Stimulated activated CD4-positive, alpha-beta T cell treated with anti-CD3 and anti-CD28 coated beads, Interleukin-4, amount 100 ng/mL, for 24 hours (primary cell): ENCODE measurements at regions not wholly inside any gene's neighbourhood (a gene's known extent, or its start where the extent isn't known, plus 50 kb on each side); places are given as distances from the start of the nearest gene placed in this dataset.

ENCODE experiments used
- DNase-seq: peaks from one replicate; pipeline ENCODE4 v3.0.0-alpha.2; 2020

DNA sequence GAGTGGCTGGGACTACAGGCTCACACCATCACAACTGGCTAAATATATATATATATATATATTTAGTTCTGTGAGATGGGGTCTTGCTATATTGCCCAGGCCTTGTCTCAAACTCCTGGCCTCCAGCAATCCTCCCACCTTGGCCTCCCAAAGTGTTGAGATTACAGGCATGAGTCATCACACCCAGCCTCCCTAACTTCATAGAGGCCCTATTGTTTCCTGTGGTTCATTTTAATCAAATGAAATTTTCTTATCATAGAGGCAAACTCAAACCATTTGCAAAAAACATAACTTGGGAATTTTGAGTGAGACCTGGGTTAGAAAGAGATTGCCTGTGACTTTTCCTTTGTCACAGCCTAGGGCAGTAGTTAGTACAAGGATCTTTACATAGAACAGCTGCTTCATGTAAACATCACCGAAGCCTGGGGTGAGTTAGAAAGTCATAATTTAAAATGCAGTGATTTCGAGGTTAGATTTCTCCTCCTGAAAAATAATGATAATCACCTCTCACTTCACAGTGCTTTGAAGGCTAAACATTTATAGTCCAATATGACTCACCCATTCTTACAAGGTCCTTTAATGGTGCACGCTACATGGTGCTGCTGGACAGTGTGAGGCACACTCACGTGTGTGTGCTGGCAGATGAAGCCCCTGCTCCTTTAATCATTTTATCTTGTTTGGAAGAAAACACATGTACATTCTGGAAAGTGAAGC is 188.9 kb downstream of the RHOU start:
- no peak for DNase-seq

DNA sequence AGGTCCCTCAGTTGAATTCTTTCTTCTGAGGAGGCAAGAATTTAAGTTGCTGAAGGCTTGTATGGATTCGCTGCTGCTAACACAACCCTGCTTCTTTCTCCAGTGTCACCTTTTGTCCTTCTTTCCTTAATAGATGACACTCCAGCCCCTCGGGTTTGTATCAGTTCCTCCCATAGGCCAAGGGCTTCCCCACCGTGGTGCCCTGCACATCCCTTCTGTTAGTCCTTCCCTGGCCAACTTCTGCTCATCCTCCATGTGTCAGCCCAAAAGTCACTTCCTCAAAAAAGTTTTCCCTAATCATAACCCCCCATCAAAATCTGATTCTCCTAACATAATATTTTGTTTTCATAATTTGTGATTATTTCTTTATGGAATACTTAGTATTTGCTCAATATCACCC is 190.4 kb downstream of the RHOU start:
- no peak for DNase-seq

DNA sequence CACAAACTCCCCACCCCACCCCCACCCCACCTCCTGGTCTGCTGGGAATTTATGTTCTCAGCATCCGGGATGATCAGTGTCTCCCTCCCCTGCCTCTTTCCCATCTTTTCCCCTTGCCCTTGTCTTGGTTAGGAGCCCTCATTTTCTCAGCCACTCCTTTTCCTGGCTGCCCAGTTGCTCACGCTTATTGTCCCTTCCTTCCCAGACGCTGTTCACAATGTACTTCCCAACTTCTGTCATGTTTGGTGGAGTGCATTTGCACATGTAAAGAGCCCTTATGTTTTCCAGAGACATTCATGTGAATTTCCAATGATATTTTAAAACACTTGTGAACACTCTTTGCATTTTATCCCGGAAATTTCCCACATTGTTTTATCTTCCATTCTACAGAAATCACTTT is 192.1 kb downstream of the RHOU start:
- no peak for DNase-seq

DNA sequence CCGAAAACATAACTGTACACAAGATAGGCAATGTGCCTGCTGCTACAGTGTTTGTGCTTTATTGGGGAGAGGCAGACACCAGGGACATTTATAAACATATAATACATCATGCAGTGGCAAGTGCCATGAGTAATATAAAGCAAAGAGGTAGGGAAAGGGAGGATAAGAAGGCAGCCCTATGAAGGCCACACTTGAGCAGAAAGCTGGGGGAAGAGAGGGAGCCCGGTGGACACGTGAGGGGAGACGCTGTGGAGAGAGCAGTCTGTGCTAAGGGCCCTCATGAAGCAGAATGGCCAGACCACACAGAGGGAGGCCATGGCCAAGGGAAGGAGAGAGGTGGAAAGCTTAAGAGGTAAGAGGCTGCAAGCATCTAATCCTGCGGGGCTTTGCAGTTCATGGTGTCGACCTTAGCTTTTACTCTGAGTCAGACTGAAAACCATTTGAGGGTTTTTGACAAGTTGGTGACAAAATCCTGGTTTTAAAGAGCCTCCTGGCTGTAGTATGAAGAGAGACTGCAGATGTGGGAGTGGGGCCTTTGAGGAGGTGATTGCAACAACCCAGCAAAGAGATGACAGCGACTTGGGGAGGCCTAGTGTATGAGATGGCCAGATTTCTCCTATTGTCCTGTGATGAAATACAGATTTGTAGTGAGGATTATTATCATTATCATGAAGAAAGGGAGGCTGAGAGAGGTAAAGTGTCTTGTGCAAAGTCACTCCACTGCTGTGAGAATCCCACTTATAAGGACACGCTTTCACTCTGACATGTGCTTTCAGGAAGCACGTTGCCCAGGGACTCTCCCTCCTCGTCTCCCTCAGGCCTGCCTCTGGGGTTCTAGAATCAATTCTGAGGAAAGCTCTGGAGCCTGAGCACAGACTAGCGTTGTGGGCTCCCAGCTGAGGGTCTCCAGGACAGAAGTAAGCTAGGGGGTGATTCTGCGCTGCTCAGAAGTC is 192.9 kb downstream of the RHOU start:
- DNase-seq, result no peak

DNA sequence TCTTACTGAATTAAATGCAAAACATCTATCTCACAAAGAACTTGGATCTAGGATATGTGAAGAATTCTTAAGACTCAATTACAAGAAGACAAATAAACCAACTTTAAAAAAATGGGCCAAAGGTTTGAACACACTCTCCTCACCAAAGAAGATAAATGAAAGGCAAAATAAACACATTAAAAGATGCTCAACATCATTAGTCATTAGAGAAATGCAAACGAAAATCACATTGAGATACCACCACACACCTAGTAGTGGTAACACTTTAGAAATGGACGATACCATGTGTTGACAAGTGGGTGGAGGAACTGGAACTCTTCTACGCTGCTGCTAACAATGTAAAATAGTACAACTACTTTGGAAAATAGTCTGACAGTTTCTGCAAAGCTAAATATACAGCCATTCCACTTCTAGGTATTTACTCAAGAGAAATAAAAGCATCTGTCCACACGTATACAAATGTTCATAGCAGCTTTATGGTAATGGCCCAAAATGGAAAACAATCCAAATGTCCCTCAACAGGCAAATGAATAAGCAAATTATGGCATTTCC is 194.3 kb downstream of the RHOU start:
- no peak for DNase-seq

DNA sequence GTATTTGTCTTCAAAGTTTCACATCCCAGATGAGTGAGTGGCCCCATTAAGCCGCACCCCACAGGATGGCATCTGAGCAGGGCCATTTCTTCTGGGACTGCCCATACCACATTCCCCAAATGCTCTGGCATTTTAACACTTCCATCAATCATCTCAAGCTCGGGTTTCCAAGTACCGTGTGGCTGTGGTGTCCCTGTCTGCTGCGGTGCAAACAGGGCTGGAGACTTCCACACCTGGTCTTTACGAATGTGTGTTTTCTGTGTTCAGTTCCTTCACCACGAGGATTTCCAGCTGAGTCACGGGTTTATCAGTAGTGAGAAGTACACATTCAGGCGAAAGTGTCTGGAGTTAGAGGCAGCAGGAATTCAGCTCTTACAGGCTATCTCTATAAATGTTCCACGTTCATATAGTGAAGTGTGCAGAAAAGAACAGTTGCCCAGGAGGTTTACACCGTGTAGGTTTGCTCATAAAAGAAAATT is 195.2 kb downstream of the RHOU start:
- no peak for DNase-seq

DNA sequence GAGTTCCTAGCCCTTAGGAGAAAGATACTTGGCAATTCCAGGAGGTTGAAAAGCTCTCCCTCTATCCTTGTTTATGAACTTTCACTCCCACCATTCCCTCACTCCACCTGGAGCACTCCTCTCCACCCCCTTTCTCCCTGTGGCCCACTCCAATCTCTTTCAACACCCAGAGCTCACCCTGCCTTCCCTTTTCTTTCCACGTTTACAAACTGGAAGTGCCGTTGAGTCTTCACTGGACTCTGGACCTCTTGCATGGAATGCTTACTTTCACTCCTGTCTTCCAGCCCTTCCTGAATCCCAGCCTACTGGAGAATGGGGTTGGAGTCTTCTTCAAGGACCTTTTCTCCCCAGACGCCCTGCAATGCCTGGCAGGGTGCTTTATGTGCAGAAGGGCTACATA is 198.5 kb downstream of the RHOU start:
- DNase-seq, result no peak

DNA sequence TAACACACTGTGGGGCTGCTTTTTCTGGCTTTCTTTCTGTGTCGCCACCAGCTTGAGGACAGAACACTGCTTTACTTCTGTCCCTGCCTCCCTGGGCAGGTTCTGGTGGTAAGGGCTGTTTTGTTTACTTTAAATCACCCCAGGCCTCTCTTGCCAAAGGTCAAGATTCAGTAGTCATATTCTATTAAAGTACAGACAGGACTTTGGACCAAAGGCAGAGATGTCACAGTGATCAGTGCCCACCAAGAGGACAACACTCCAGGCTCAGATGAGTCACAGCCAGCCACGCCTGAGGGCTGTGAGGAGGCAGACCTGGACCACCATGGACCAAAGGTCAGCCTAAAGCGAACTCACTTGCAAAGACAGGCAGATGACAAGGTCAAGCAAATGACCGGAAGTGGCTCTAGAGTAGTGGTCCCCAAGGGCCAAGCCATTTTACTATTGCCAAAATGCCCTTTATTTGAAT is 200.0 kb downstream of the RHOU start:
- no peak for DNase-seq

DNA sequence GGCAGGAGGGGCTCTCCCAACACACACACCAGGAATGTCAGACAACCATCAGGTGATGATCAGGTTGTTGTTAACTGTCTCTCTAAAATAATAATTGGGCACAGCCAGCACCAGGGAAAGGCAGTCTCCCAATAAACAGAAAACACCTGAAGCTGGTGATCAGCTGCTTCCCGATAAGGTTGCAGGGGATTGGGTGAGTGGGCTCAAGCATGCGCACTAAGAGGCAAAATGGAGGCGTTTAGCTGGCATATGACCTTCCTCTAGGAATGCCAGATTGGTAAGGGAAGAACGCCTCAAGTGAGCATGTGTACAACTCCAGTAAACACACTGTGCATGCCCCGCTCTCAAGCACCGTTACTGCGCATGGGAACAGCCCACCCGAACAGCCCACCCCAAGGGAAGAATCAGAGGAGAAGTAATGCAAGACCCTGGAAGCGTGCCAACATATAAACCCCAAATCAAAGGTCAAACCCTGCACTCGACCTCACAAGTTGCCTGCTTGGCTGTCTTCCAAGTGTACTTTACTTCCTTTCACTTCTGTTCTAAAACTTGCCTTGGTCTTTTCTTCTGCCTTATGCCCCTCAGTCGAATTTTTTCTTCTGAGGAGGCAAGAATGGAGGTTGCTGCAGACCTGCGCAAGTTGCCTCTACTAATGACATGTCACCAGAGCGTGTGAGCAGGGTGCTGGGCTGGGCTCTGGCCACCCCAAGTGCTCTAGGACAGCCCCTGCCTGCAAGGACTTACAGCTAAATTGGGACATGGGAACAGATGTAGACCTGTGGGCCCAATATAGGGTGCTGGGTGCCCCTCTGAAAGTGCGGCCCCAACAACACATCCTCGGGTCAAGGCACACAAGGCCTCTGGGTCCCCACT is 200.8 kb downstream of the RHOU start:
- DNase-seq, result no peak

DNA sequence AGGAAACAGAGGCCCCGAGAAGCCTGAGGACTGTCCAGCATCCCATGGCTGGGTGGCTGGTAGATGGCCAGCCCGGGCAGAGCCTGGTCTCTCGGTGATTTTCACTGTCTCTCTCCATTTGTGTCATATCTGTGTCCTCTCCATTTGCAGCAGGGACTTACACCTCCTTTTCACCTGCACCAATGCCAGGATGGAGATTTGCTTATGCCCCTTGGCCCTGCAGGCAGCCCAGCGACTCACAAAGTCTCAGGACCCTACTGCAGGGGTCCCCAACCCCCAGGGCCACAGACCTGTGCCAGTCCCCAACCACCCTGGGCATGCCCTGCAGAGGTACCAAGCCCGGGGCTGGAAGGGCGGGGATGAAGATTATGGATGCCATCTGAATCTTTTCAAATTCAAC is 201.6 kb downstream of the RHOU start:
- no peak for DNase-seq

DNA sequence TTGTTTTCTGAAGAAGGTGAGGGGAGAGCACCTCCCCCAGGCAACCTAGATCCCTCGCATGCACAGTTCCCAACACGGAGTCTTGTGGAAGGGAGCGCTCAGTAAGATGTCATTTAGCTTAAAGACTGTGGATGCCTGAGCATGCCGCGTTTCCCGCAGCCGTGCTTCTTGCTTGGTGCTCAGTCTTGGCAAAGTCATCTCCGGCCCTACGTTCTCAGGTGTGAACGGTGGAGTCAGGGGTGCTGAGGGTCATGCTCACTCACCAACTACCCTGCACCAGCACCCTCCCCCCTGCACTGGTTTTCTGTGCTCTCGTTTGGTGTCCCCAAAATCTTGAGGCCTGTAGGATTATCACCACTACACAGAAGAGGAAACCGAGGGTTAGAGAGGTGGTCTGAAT is 202.1 kb downstream of the RHOU start:
- no peak for DNase-seq

DNA sequence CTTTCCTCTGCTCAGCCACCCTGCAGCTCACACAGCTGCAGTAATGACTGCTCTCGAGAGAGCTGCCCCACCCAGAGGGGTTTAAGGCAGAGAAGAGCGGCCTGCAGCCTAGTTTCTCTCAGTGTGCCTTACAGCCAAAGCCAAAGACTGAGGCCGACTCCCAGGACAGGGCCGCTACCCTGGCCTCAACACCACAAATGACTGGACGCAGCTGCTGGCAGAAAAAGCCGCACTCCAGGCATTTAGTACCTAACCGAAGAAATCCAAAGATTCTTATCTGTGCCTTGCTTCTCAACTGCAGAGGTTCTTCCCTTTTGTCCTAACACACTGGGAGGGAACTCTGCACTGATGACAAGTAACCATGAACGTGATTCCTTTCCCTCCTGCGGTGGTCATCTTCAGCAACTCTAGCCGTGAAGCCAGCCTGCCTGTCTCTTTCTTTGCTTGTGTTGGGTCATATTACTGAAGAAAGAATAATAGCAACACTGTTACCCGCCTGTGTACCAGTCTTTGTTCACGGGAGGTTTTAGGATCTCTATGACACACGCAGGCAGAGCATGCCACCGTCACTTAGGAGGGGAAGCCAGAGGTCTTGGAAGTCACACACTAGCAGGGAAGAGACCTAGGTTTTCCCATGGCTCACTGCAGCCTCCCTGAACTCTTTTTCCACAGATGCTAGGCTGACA is 202.7 kb downstream of the RHOU start:
- no peak for DNase-seq

DNA sequence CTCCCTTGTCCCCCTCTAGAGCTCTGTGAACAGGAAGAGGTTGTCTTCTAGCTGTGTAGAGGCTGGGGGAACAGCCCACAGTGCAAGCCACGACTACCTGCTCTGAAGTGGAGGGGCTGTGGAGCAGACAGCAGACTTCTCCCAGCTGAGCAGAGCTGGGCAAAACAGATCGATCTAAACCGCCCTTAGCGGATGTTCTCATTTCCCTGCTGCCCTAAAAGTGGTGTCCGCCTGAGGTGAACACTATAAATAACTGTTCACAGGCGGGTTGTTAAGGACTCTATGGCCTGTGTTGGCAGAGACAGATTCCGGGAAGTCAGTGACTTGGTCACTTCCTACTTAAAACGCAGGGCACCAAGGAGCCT is 203.2 kb downstream of the RHOU start:
- DNase-seq, result no peak

DNA sequence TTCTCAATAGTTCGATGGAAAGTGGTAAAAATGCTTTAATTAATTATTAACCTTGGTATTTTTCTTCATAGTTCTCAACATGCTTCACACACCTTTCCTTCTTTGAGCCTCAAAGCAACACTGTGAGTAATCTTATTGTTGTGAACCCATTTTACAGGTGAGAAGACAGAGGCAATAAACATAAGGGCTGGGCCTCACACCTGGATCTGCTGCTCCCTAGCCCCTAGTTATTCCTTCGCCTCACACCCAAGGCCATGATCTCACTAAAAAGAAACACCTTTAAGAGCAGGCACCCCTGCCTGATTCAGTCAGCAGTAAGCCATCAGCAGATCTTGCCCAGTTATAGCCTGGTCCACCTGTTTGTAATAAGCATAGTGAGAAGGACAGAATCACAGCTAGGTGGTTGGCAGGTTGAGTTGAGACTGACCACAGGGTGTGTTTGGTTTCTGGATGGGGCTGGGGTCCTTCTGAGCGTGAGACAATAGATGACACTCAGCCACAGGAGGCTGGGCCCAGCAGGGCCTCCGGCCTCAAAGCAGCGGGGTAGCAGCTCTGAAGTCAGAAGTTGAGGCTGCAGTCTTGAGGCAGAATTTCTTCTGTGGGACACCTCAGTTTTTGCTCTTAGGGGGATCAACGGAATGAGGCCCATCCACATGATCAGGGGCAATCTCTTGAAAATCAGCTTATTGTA is 203.9 kb downstream of the RHOU start:
- no peak for DNase-seq

DNA sequence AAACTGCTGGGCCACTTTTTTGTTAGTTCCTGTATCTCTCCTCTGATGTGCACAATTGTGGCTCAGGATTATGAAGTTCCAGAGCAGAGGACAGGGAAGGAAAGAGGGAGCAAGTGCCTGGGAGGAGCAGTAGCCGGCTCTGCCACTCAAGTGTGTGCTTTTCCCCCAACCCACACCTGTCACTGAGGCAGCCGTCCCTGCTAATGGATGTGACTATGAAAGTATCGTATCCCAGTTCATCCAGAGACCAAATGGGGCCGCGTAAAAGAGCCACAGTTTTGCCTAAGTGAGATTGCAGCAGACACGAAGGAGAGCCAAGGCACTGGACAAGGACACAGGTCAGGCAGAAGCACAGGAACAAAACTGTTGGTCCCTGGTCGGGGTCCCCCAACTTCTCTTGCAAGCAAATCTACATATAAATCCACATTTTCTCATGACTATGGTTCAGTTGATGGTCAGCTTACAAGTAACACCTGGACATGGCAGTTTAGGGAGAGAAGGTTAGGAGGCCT is 204.7 kb downstream of the RHOU start:
- DNase-seq, result no peak

DNA sequence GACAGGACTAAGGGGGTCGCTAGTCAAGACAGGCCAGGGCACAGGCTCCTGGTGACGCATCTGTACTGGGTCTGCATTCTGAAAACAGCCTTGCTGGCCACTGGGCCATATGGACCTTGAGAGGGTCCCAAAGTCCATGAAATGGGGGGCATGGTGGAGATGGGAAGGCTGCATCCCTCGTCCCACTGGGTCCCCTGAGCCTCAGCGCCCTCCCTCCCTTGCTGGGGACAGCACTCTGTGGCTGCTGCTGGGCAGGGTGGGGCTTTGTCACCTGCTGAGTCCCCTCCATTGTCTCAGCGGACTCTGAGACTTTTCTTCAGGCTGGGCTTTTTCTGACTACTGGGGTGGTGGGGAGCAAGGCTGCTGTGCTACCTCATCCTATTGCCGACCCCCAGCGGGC is 205.2 kb downstream of the RHOU start:
- DNase-seq, result no peak

DNA sequence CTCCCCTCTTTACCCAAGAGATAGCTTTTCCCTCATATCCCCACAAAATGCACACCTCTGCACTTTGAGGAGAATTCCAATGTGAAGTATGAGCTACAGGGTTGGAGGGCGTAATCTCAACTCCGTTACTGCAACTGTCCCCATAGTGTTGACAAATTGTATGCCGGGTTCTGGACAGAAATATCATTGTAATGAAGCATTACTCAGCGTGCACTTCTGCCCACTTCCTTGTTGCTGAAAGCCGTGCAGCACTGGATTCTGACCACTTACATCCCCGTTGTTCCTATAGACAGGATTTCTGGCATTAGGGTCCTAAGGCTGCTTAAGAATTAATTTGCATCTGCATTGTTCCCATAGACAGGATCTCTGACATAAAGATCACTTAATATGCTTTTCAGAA is 205.6 kb downstream of the RHOU start:
- no peak for DNase-seq

DNA sequence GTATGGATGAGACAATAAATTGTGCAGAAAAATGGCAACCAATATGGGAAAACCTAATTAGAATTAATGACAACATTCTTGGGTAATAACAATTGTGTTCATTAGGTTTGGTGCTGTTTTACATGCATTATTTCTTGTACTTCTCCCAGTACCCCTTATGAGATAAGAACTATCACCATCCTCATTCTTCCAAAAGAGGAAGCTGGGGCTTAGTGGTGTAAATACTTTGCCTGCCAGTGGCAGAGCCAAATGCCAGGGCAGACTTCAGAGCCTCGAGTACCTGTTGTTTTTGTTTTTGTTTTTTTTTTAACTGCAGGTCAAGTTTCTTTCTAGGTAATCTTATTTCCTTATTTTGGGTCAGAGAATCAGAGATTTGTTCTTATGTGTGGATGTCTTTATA is 206.4 kb downstream of the RHOU start:
- no peak for DNase-seq

DNA sequence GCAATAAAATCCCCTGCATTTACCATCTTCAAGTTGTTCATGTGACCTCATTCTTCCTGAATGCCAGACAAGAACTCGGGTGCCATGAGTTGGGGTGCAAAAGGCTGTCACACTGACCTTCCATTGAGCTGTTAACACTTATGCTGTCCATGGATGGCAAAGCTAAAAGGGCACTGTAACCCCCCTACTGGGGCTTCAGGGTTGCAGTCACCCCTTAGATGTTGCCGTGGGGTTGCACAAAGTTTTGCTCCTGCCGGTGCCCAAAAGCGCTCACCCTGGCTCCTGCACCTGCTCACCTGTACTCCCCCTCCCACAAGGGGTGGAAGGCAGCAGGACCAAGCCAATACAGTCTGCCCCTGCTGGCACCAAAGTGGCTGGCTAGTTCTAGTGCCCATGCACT is 208.2 kb downstream of the RHOU start:
- DNase-seq, result no peak

DNA sequence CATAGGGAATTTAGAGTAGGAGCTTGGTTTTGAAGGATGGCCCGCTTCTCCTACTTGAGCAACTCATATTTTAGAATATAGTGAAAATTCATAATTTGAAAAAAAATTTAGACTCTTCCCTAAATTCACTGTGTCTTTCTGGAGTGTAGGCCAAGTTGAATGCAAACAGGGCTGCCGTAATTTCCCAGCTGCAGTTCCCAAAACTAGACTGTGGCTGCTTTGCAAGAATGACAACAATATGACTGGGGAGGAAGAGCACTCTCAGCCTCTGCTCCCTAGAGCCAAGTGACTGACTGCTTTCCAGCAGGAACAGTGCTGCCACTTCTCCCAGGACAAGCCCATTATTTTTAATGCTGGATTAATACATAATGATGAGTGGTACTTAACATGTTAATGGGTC is 209.0 kb downstream of the RHOU start:
- no peak for DNase-seq

DNA sequence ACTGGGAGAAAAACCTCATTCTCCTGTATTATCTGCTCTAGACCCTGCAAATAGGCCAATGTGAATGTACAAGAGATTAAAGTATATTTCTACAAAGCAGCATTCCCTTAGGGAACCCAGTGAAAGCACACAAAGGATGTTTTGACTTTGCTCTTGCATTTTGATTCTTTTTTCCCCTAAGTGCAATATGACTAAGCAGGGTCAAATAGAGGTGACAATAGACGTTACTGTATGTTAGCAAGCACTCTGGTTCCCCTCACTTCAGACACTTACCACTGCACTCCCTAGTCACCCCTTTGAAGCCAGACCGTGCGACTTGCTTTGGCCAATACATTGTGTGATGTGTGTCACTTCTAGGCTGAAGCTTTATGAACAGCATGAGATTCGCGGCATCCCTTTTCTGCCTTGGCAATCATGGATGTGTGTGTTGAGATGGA is 209.7 kb downstream of the RHOU start:
- no peak for DNase-seq
